ENCODE measurements at regions not wholly inside any gene's neighbourhood (a gene's known extent, or its start where the extent isn't known, plus 50 kb on each side); places are given as distances from the start of the nearest gene placed in this dataset.
"Not testable (repeated sequence)": the region's sequence is repeated elsewhere in the genome, so short reads cannot be mapped to it uniquely, and the experiment has no call there.

DNA sequence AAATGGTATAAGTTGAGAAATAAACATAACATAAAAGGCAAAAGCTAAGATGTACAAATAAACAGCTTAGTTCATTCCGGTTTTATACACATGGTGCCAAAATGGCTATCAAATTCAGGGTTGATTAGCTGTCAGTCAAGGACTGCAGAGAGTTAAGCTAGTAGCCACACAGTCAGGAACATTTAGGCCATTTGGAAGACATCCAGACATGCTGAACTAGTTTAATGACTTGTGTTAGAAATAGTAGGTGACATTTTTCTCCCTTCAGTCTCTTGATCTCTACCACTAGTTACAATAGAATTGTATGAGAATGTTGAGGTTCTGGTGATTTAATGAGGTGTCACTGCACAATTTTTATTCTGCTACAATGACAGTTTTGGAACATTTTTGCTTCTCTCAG, 394.4 kb upstream of the SPHKAP start (continued):
- TF ChIP-seq ARNTL (CRISPR knock-in tag; IDR thresholded peaks at IDR 0.05; ENCODE audit: borderline replicate concordance, low read depth) = no peak
- no peak for TF ChIP-seq ZNF565 (CRISPR knock-in tag; conservative IDR thresholded peaks at IDR 0.05; ENCODE audit: low read depth)
- TF ChIP-seq, protein P1, sequence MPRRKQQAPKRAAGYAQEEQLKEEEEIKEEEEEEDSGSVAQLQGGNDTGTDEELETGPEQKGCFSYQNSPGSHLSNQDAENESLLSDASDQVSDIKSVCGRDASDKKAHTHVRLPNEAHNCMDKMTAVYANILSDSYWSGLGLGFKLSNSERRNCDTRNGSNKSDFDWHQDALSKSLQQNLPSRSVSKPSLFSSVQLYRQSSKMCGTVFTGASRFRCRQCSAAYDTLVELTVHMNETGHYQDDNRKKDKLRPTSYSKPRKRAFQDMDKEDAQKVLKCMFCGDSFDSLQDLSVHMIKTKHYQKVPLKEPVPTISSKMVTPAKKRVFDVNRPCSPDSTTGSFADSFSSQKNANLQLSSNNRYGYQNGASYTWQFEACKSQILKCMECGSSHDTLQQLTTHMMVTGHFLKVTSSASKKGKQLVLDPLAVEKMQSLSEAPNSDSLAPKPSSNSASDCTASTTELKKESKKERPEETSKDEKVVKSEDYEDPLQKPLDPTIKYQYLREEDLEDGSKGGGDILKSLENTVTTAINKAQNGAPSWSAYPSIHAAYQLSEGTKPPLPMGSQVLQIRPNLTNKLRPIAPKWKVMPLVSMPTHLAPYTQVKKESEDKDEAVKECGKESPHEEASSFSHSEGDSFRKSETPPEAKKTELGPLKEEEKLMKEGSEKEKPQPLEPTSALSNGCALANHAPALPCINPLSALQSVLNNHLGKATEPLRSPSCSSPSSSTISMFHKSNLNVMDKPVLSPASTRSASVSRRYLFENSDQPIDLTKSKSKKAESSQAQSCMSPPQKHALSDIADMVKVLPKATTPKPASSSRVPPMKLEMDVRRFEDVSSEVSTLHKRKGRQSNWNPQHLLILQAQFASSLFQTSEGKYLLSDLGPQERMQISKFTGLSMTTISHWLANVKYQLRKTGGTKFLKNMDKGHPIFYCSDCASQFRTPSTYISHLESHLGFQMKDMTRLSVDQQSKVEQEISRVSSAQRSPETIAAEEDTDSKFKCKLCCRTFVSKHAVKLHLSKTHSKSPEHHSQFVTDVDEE (CRISPR knock-in tag; IDR thresholded peaks at IDR 0.05) = no peak
- no peak for TF ChIP-seq OSR1 (CRISPR knock-in tag; IDR thresholded peaks at IDR 0.05)
- TF ChIP-seq ZNF8 (CRISPR knock-in tag; IDR thresholded peaks at IDR 0.05) = no peak

DNA sequence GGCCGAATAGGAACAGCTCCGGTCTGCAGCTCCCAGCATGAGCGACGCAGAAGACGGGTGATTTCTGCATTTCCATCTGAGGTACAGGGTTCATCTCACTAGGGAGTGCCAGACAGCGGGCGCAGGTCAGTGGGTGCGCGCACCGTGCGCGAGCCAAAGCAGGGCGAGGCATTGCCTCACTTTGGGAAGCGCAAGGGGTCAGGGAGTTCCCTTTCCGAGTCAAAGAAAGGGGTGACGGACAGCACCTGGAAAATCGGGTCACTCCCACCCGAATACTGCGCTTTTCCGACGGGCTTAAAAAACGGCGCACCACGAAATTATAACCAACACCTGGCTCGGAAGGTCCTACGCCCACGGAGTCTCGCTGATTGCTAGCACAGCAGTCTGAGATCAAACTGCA, 386.8 kb upstream of the SPHKAP start:
- ATAC-seq = not testable (repeated sequence)

DNA sequence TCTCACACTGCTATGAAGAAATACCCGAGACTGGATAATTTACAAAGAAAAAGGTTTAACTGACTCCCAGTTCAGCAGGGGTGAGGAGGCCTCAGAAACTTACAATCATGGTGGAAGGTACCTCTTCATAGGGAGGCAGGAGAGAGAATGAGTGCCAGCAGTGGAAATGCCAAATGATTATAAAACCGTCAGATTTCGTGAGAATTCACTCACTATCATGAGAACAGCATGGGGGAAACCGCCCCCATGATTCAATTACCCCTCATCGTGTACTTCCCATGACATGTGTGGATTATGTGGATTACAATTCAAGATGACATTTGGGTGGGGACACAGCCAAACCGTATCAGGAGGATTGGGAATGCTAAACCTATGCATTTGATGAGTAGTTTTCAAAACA, 380.3 kb upstream of the SPHKAP start:
- TF ChIP-seq, protein P2, sequence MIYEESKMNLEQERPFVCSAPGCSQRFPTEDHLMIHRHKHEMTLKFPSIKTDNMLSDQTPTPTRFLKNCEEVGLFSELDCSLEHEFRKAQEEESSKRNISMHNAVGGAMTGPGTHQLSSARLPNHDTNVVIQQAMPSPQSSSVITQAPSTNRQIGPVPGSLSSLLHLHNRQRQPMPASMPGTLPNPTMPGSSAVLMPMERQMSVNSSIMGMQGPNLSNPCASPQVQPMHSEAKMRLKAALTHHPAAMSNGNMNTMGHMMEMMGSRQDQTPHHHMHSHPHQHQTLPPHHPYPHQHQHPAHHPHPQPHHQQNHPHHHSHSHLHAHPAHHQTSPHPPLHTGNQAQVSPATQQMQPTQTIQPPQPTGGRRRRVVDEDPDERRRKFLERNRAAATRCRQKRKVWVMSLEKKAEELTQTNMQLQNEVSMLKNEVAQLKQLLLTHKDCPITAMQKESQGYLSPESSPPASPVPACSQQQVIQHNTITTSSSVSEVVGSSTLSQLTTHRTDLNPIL (CRISPR knock-in tag; IDR thresholded peaks at IDR 0.05; ENCODE audit: low read depth) = no peak
- TF ChIP-seq OSR1 (CRISPR knock-in tag; IDR thresholded peaks at IDR 0.05) = no peak
- no peak for TF ChIP-seq ZNF70 (CRISPR knock-in tag; IDR thresholded peaks at IDR 0.05)
- TF ChIP-seq PPARA (CRISPR knock-in tag; IDR thresholded peaks at IDR 0.05; ENCODE audit: borderline replicate concordance) = no peak
- TF ChIP-seq ARNTL (CRISPR knock-in tag; IDR thresholded peaks at IDR 0.05; ENCODE audit: borderline replicate concordance, low read depth) = no peak
- TF ChIP-seq TCF4 (CRISPR knock-in tag; IDR thresholded peaks at IDR 0.05; ENCODE audit: borderline replicate concordance) = no peak
- TF ChIP-seq ZFP30 (CRISPR knock-in tag; IDR thresholded peaks at IDR 0.05) = no peak
- ATAC-seq = no peak

DNA sequence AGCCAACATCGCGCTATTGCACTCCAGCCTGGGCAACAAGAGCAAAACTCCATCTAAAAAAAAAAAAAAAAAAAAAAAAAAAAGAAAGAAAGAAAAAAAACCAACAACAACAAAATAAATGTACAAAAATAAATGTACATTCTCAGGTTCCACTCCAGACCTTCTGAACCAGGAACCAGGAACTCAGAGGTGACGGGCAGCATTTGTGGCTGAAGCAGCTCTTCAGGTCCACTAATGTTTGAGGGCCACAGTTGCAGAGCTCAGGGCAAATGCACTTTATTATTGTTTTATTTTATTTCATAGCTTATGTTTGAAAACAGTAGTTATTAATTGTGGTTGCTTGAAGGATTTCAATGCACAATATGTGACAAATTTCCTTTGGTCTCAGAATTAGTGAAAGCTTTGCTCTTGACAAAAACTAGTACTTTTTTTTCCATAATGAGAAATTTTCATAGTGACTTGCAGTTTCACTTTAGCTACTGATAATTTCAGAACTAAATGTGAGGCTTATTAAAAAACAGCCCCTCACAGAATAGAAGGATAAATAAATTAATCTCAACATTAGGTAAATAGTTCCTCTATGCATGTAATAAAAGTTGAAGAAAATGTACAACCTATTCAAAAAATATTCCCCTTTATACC, 378.4 kb upstream of the SPHKAP start:
- TF ChIP-seq, protein P3, sequence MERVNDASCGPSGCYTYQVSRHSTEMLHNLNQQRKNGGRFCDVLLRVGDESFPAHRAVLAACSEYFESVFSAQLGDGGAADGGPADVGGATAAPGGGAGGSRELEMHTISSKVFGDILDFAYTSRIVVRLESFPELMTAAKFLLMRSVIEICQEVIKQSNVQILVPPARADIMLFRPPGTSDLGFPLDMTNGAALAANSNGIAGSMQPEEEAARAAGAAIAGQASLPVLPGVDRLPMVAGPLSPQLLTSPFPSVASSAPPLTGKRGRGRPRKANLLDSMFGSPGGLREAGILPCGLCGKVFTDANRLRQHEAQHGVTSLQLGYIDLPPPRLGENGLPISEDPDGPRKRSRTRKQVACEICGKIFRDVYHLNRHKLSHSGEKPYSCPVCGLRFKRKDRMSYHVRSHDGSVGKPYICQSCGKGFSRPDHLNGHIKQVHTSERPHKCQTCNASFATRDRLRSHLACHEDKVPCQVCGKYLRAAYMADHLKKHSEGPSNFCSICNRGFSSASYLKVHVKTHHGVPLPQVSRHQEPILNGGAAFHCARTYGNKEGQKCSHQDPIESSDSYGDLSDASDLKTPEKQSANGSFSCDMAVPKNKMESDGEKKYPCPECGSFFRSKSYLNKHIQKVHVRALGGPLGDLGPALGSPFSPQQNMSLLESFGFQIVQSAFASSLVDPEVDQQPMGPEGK (CRISPR knock-in tag; IDR thresholded peaks at IDR 0.05; ENCODE audit: borderline replicate concordance) = no peak
- TF ChIP-seq, protein P2 (CRISPR knock-in tag; IDR thresholded peaks at IDR 0.05; ENCODE audit: low read depth) = no peak
- TF ChIP-seq ARNTL (CRISPR knock-in tag; IDR thresholded peaks at IDR 0.05; ENCODE audit: borderline replicate concordance, low read depth) = no peak
- TF ChIP-seq ZC3H10 (CRISPR knock-in tag; IDR thresholded peaks at IDR 0.05) = no peak
- TF ChIP-seq RARB (CRISPR knock-in tag; IDR thresholded peaks at IDR 0.05) = no peak
- no peak for TF ChIP-seq OSR1 (CRISPR knock-in tag; IDR thresholded peaks at IDR 0.05)
- TF ChIP-seq, protein P1 (CRISPR knock-in tag; IDR thresholded peaks at IDR 0.05) = no peak
- no peak for TF ChIP-seq ISL1 (CRISPR knock-in tag; IDR thresholded peaks at IDR 0.05)
- no peak for TF ChIP-seq BACH2 (CRISPR knock-in tag; IDR thresholded peaks at IDR 0.05; ENCODE audit: borderline replicate concordance)
- TF ChIP-seq ZFP30 (CRISPR knock-in tag; IDR thresholded peaks at IDR 0.05) = no peak
- no peak for TF ChIP-seq ZNF565 (CRISPR knock-in tag; conservative IDR thresholded peaks at IDR 0.05; ENCODE audit: low read depth)
- no peak for TF ChIP-seq ZNF70 (CRISPR knock-in tag; IDR thresholded peaks at IDR 0.05)
- no peak for TF ChIP-seq TCF4 (CRISPR knock-in tag; IDR thresholded peaks at IDR 0.05; ENCODE audit: borderline replicate concordance)
- TF ChIP-seq ZFP3 (CRISPR knock-in tag; IDR thresholded peaks at IDR 0.05) = no peak
- no peak for TF ChIP-seq GLIS3 (CRISPR knock-in tag; IDR thresholded peaks at IDR 0.05)
- TF ChIP-seq PPARA (CRISPR knock-in tag; IDR thresholded peaks at IDR 0.05; ENCODE audit: borderline replicate concordance) = no peak
- no peak for TF ChIP-seq TOX (CRISPR knock-in tag; IDR thresholded peaks at IDR 0.05; ENCODE audit: borderline replicate concordance)
- ATAC-seq = no peak

Data from SK-N-SH treated with all-trans-retinoic acid at 6 μM for 48 hours (cell line).